Stimulated activated naive CD8-positive, alpha-beta T cell treated with anti-CD3 and anti-CD28 coated beads, Interleukin-15, Interleukin-2, amounts not matched to agents 100 ng/mL and 50 ng/mL, for 24 hours (primary cell): ENCODE measurements at regions not wholly inside any gene's neighbourhood (a gene's known extent, or its start where the extent isn't known, plus 50 kb on each side); places are given as distances from the start of the nearest gene placed in this dataset.

Source experiments
- H3K27ac Mint-ChIP-seq: one replicate; pipeline ENCODE4 v1.8.0; 2021; ENCODE audit warnings: mild to moderate bottlenecking, mixed read lengths
- H3K27me3 Mint-ChIP-seq: one replicate; pipeline ENCODE4 v1.8.0; 2021; ENCODE audit warnings: mixed read lengths
- H3K36me3 Mint-ChIP-seq: one replicate; pipeline ENCODE4 v1.8.0; 2021; ENCODE audit warnings: low read depth, mixed read lengths
- H3K4me1 Mint-ChIP-seq: one replicate; pipeline ENCODE4 v1.8.0; 2021; ENCODE audit warnings: low read depth, mixed read lengths
- H3K4me3 Mint-ChIP-seq: one replicate; pipeline ENCODE4 v1.8.0; 2021; ENCODE audit warnings: mild to moderate bottlenecking, mixed read lengths
- H3K9me3 Mint-ChIP-seq: one replicate; pipeline ENCODE4 v1.8.0; 2021; ENCODE audit warnings: mixed read lengths

GRCh38 chr11:122375687-122376399, 259.8 kb upstream of the BLID start:
- H3K36me3 Mint-ChIP-seq: no peaks in the 10 kb centered on the region
- H3K27ac Mint-ChIP-seq: no peak overlapping the region
- peaks cover 5% of the 10 kb centered on the region for H3K9me3 Mint-ChIP-seq
- H3K4me1 Mint-ChIP-seq: no peaks in the 10 kb centered on the region
- H3K4me3 Mint-ChIP-seq: no peak overlapping the region
- no peaks in the 10 kb centered on the region for H3K27me3 Mint-ChIP-seq

DNA sequence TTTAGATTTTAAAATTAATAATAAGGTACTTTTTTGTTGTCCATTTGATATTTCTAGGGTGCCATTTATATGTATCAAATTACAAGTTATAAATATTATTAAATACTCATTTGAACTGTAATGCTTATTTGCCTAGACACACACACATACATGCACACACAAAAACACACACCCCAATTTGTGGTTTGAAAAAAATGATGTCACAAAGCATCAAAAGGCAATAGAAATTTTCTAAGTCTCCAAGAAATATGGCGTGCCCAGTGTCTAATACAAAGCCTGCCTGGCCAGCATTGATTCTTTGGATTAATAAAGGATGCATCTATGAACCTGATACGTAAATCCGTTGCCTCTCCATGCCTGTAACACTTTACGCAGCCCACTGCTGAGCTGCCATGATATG, 252.8 kb upstream of the BLID start:
- Mint-ChIP-seq H3K4me1 (no peaks in the 10 kb centered on the region), H3K36me3 (no peaks in the 10 kb centered on the region), H3K27me3 (no peaks in the 10 kb centered on the region), H3K27ac (no peak overlapping the region), H3K9me3 (no peaks in the 10 kb centered on the region), H3K4me3 (no peak overlapping the region)

- no peaks in the 10 kb centered on the region for H3K9me3 Mint-ChIP-seq
- H3K4me3 Mint-ChIP-seq: no peak overlapping the region
- H3K27ac Mint-ChIP-seq: no peak overlapping the region
- H3K27me3 Mint-ChIP-seq: no peaks in the 10 kb centered on the region
- no peaks in the 10 kb centered on the region for H3K4me1 Mint-ChIP-seq
- H3K36me3 Mint-ChIP-seq: no peaks in the 10 kb centered on the region
Measured at GRCh38 chr11:122367809-122368231, 251.8 kb upstream of the BLID start.

GRCh38 chr11:122365610-122366360, 249.8 kb upstream of the BLID start:
- no peak overlapping the region for H3K27ac Mint-ChIP-seq
- no peaks in the 10 kb centered on the region for H3K36me3 Mint-ChIP-seq
- H3K27me3 Mint-ChIP-seq: peaks cover under 1% of the 10 kb centered on the region
- no peaks in the 10 kb centered on the region for H3K4me1 Mint-ChIP-seq
- no peak overlapping the region for H3K4me3 Mint-ChIP-seq
- no peaks in the 10 kb centered on the region for H3K9me3 Mint-ChIP-seq

DNA sequence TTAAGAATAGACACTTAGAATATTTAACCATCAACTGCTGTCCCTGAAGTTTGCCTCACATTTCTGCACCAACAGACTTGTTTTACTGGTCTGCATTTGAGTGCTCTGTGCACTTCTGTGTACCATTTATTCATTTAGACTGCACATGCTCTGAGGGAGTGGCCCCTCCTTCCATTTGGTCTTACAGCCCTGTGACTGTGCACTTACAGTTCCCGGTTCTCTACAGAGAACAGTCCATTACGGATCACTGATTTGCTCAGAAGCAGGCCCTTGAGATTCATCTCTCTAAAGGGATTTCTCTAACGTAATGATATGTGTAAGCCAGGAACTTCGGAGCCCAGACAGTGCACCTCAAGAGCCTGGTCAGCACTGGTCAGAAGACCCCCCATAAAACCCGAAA, 247.3 kb upstream of the BLID start:
- no peaks in the 10 kb centered on the region for H3K4me1 Mint-ChIP-seq
- H3K4me3 Mint-ChIP-seq: no peak overlapping the region
- peaks cover 4% of the 10 kb centered on the region for H3K27me3 Mint-ChIP-seq
- no peak overlapping the region for H3K27ac Mint-ChIP-seq
- no peaks in the 10 kb centered on the region for H3K9me3 Mint-ChIP-seq
- H3K36me3 Mint-ChIP-seq: no peaks in the 10 kb centered on the region

DNA sequence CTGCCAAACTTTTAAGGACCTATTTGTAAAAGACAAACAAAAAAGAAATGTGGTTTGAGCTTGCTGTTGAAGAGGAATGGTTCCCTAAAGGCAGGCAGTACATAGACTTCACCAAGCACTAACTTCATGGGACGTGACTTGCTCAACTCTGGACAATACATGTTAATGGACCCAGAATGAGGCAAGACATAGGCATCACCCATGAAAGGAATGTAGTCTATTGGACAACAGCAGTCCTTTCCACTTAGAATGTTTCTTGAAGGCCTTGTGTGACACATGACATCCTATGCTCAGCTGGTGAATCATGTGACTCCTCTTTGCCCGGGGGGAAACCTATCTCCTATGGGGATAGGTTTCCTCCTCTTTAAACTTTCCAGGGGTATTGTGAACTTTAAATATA, 246.4 kb upstream of the BLID start:
- no peaks in the 10 kb centered on the region for H3K4me1 Mint-ChIP-seq

GRCh38 chr11:122360875-122361274, 244.9 kb upstream of the BLID start:
- peaks cover 4% of the 10 kb centered on the region for H3K27me3 Mint-ChIP-seq
- H3K27ac Mint-ChIP-seq: no peak overlapping the region
- no peaks in the 10 kb centered on the region for H3K36me3 Mint-ChIP-seq
- H3K4me1 Mint-ChIP-seq: no peaks in the 10 kb centered on the region
- H3K4me3 Mint-ChIP-seq: no peak overlapping the region
- no peaks in the 10 kb centered on the region for H3K9me3 Mint-ChIP-seq

More for the DNA sequence above, 246.4 kb upstream of the BLID start:
- Mint-ChIP-seq H3K9me3 (no peaks in the 10 kb centered on the region), H3K27me3 (peaks cover 4% of the 10 kb centered on the region), H3K4me3 (no peak overlapping the region), H3K36me3 (no peaks in the 10 kb centered on the region), H3K27ac (no peak overlapping the region)

- Mint-ChIP-seq H3K27ac (no peak overlapping the region), H3K9me3 (peaks cover 4% of the 10 kb centered on the region), H3K36me3 (no peaks in the 10 kb centered on the region), H3K4me3 (no peak overlapping the region), H3K27me3 (peaks cover 4% of the 10 kb centered on the region), H3K4me1 (no peaks in the 10 kb centered on the region)
Measured at GRCh38 chr11:122359081-122359571, 243.1 kb upstream of the BLID start.

- no peak overlapping the region for H3K4me3 Mint-ChIP-seq
- H3K27me3 Mint-ChIP-seq: peaks cover 8% of the 10 kb centered on the region
- no peak overlapping the region for H3K27ac Mint-ChIP-seq
- peaks cover 4% of the 10 kb centered on the region for H3K9me3 Mint-ChIP-seq
- H3K36me3 Mint-ChIP-seq: no peaks in the 10 kb centered on the region
- H3K4me1 Mint-ChIP-seq: no peaks in the 10 kb centered on the region
Measured at GRCh38 chr11:122358292-122358691, 242.3 kb upstream of the BLID start.

DNA sequence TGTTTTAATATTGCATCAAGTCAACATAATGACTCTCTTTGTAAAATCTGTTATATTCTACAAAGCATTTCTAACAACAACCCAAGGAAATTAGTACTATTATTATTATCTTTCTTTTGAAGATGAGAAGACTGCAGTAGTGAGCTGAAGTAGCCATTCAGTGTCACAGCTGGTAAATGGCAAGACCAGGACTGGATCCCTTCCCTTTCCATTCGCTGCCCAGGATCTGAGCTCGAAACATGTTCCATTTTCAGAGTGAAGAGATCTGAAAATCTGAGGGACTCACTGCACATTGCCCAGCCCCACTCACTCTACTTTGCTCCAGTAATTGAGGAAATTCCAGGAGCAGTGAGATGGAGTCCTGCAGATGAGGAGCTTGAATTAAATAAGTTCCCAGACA, 240.0 kb upstream of the BLID start:
- no peaks in the 10 kb centered on the region for H3K4me1 Mint-ChIP-seq
- peaks cover 4% of the 10 kb centered on the region for H3K9me3 Mint-ChIP-seq
- H3K27ac Mint-ChIP-seq: no peak overlapping the region
- peaks cover 8% of the 10 kb centered on the region for H3K27me3 Mint-ChIP-seq
- H3K36me3 Mint-ChIP-seq: no peaks in the 10 kb centered on the region
- H3K4me3 Mint-ChIP-seq: no peak overlapping the region

DNA sequence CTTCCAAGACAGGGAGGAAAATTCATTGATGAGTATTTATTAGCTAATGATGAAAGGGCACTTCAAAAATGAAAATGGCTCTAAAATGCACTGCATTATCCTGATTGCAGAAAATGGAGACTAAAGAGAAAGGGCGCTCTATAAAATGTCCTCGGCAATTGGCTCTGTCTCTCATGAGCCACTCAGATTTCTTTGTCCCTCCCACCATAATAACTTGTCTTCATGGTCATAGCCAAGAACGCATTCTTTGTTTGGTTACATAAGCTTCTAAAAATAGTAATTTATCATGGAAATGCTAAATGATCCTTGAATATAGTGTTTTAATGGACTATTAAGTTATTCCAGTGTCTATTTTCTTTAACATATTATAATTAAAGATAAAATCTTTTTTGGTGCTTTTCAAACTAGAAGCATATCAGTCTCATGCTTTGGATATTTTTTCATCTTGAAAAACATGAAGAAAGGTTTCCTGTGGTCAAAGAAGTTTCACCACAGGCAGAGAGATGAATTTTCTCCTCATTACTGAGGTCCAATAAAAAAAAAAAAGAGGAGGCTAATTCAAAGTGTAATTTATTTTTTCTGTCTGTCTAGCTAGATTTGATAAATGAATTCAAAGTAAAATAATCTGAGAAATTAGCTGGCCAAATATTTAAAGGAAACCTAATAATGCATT, 238.1 kb upstream of the BLID start:
- no peaks in the 10 kb centered on the region for H3K4me1 Mint-ChIP-seq
- H3K36me3 Mint-ChIP-seq: no peaks in the 10 kb centered on the region
- H3K9me3 Mint-ChIP-seq: peaks cover 4% of the 10 kb centered on the region
- peaks cover 3% of the 10 kb centered on the region for H3K27me3 Mint-ChIP-seq
- H3K4me3 Mint-ChIP-seq: no peak overlapping the region
- no peak overlapping the region for H3K27ac Mint-ChIP-seq

- Mint-ChIP-seq H3K4me3 (no peak overlapping the region), H3K36me3 (no peaks in the 10 kb centered on the region), H3K4me1 (no peaks in the 10 kb centered on the region), H3K27me3 (peaks cover 3% of the 10 kb centered on the region), H3K27ac (no peak overlapping the region), H3K9me3 (peaks cover 4% of the 10 kb centered on the region)
Measured at GRCh38 chr11:122353561-122353960, 237.5 kb upstream of the BLID start.

- Mint-ChIP-seq H3K27ac (no peak overlapping the region), H3K4me1 (no peaks in the 10 kb centered on the region), H3K4me3 (no peak overlapping the region), H3K9me3 (peaks cover 3% of the 10 kb centered on the region), H3K36me3 (no peaks in the 10 kb centered on the region), H3K27me3 (peaks cover 3% of the 10 kb centered on the region)
Measured at GRCh38 chr11:122348659-122349409, 232.8 kb upstream of the BLID start.

DNA sequence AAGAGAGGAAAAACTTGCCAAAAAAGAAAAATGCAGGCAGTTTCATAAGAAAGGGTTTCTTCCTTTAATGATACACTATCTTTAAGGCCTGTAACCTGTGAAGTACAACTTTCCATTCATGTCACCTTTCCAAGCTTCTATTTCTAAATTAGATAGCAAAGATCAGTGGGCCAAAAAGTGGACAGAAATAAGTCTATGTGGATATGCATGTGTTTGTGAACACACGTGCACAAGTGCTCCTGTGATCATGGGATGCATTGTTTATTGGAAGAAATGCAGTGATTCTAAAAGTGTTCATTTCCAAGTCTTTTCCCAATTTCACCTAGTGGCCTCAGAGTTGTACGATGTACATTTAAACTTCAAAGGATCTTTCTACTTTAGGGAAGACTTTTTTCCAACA, 230.0 kb upstream of the BLID start:
- H3K4me3 Mint-ChIP-seq: no peak overlapping the region
- H3K36me3 Mint-ChIP-seq: no peaks in the 10 kb centered on the region
- H3K9me3 Mint-ChIP-seq: peaks cover 3% of the 10 kb centered on the region
- no peaks in the 10 kb centered on the region for H3K4me1 Mint-ChIP-seq
- no peaks in the 10 kb centered on the region for H3K27me3 Mint-ChIP-seq
- H3K27ac Mint-ChIP-seq: no peak overlapping the region
